ENCODE measurements at regions not wholly inside any gene's neighbourhood (a gene's known extent, or its start where the extent isn't known, plus 50 kb on each side); places are given as distances from the start of the nearest gene placed in this dataset.

GRCh38 chr9:2243666-2244555, 228.8 kb downstream of the SMARCA2 start:
- no peak for TF ChIP-seq SIN3A (IDR thresholded peaks at IDR 0.05; ENCODE audit: borderline replicate concordance, insufficient read depth, low read depth, low read length)
- TF ChIP-seq CTCF (IDR thresholded peaks at IDR 0.05), result no peak
- TF ChIP-seq REST (IDR thresholded peaks at IDR 0.05; ENCODE audit: insufficient read depth in 1 of 2, low read depth in 2 of 2, low read length in 1 of 2), result no peak
- TF ChIP-seq POLR2AphosphoS5 (IDR thresholded peaks at IDR 0.05; ENCODE audit: low read depth, low read length), result no peak

Measured in Panc1 (cell line).